Epithelial cell of esophagus (primary cell): ENCODE measurements at regions not wholly inside any gene's neighbourhood (a gene's known extent, or its start where the extent isn't known, plus 50 kb on each side); places are given as distances from the start of the nearest gene placed in this dataset.
"Not testable (repeated sequence)": the region's sequence is repeated elsewhere in the genome, so short reads cannot be mapped to it uniquely, and the experiment has no call there.

Experiments used
- DNase-seq: peaks from one replicate; pipeline ENCODE4 v3.0.0; 2010; ENCODE audit warnings: low read depth
- H3K4me3 ChIP-seq: 2 replicates; pipeline ENCODE4 v1.5.1; 2011; ENCODE audit warnings: mild to moderate bottlenecking, low read length, control low read depth
- TF ChIP-seq, protein P1 (sequence below): IDR thresholded peaks from 2 replicates; pipeline ENCODE4 v1.5.1; 2011; ENCODE audit warnings: low read depth, mild to moderate bottlenecking, low read length, control low read depth, inconsistent platforms; ENCODE audit not compliant: insufficient read depth; ENCODE audit errors: missing control alignments

DNA sequence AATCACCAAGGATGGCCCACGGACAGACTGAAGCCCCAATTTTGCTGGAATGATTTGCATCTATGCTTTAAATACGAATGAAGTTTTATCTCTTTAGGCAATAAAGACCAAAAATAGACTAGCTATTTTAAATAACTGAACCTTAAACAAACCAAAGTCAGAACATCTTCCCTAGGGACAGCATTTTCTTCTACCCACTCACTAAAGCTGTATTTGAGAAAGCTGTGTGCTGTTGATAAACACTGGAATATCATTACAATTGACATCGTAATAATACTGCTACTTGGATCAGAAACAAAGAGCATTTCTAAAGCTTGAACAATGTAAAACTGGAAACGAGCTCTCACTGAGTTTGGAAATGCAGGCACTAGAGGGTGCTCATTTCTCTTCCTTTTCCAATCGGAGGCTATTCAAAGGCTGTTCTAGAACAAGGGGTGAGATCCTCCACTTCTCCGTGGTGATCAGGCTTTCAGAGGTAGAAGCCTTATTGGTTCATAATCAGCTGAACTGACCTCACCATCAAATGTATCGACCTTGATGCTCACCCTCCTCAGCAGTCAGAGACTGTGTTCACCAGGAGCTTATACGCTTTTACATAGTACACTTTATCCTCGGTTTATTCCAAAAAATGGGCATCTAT is 225.3 kb upstream of the PRSS1 start:
- H3K4me3 ChIP-seq = no peak overlapping the region
- TF ChIP-seq, protein P1, sequence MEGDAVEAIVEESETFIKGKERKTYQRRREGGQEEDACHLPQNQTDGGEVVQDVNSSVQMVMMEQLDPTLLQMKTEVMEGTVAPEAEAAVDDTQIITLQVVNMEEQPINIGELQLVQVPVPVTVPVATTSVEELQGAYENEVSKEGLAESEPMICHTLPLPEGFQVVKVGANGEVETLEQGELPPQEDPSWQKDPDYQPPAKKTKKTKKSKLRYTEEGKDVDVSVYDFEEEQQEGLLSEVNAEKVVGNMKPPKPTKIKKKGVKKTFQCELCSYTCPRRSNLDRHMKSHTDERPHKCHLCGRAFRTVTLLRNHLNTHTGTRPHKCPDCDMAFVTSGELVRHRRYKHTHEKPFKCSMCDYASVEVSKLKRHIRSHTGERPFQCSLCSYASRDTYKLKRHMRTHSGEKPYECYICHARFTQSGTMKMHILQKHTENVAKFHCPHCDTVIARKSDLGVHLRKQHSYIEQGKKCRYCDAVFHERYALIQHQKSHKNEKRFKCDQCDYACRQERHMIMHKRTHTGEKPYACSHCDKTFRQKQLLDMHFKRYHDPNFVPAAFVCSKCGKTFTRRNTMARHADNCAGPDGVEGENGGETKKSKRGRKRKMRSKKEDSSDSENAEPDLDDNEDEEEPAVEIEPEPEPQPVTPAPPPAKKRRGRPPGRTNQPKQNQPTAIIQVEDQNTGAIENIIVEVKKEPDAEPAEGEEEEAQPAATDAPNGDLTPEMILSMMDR = peak; percentile 29
- DNase-seq = no peak

DNA sequence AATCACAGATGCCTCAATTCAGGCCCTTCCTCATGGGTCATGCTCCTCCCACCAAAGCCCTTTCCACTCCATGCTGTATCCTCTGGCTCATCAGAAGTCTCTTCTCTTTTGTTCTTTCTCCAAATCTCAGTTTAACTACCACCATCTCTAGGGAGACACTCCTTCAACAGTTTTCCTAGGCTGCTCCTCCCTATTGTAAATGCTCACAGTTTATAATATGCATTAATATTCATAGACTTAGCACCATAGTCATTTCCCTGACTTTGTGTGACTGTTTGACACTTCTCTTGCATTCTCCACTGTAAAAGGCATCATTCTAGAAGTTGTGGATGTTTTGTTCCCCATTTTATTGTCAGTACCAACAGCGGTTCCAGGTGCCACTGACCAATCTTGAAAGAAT is 226.5 kb upstream of the PRSS1 start:
- TF ChIP-seq, protein P1 = no peak
- no peak overlapping the region for H3K4me3 ChIP-seq
- no peak for DNase-seq

DNA sequence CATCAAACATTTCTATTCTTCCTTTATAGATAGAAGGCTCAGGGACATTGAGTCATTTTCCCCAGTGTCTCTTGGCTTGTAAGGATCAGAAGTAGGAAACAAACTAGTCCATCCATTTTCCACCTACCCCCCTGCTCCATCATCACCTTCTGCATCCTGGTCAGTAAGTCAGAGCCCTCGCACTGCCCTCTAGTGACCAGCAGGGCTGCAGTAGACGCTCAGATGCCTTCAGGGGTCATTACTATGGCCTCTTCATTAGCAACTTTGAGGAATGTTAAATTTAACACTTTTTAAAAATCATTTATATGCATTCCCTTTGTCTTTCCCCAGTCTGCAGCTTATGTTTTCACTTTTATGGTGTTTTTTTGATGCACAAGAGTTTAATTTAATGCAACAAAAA is 228.4 kb upstream of the PRSS1 start:
- peak; percentile 25 for DNase-seq
- H3K4me3 ChIP-seq = not testable (repeated sequence)
- TF ChIP-seq, protein P1 = peak; percentile 41

DNA sequence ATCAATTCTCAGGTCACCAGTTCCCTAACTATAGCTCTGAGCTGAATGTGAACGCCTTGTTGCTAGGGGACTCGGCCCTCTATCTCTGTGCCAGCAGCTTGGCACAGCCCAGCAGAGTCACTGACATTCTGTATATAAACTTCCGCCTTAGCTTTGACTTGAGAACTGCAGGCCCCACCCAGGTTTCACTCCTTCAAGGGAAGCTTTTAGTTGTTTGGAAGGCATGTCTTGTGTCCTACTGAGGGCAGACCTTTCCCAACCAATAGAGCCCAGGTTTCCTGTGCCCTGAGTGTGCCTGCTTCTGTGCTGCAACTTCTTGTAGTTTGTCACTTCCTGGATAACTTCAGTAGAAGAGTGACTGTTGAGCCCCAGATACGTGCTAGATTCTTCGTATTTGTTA is 228.8 kb upstream of the PRSS1 start:
- peak; percentile 47 for DNase-seq
- H3K4me3 ChIP-seq = not testable (repeated sequence)

DNA sequence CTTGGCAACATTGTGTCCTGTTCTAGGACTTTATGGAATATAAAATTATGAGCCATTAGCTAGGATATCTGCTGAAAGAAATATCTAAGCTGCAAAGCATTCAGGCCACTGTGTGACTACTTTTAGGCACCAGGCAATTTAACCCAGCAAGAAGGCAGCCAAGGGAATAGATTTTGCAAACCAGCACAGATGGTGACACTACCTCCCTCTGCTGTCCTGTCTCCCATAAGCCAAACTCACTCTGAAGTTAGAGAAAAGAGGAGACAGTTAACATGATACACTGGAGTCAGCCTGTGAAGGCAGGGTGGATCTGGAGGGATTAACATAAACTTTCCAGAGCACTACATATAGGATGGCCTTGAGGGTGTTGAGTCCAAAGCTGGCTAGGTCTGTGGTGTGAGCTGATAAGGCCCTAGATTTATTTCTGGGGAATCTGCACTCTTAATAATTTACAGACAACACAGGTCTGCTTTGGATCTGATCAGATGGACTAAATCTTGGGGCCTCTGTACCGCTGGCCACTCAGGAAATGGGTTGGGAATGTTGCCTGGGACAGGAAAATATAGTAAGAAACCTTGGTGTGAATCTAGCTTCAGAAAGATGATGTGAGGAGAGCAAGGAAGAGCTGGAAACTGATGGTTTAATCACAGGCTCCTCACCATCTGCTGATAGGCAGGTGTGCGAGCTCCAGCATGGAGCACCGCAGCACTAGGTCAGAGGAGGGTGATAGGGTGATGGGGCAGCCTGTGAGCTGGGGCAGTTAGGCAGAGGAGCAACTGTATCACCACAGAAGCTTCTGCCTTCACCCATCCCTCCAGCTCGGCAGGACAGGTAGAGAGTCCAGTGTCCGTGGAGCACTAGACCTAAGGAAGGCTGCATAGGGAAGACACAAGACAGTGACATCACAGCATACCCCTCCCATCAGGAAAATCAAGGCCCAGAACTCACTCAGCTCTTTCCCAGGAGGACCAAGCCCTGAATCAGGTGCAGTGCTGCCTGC is 229.9 kb upstream of the PRSS1 start:
- TF ChIP-seq, protein P1 = peak; percentile 10
- DNase-seq = no peak
- H3K4me3 ChIP-seq = no peak overlapping the region

DNA sequence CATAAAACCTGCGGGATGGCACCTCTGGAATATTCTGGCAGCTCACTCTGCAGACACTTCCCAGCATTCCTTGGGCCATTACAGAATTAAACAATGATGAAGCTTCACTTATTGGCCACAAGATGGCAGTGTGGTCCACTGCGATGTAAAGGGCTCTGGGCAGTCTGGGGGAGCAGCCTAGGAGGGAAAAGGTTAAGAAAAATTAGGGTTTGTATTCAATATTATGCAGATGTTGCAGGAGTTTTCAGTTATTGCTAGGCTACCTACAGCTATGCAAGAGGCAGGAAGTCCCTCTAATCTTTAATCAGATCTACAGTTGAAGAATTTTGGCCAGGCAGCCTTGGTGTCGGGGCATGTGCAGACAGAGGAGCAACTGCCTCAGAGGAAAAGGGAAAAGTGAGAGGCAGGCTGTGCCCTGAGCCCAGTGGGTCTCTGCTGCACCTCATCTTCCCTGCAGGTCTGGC is 233.2 kb upstream of the PRSS1 start:
- TF ChIP-seq, protein P1 = peak; percentile 84
- no peak overlapping the region for H3K4me3 ChIP-seq
- DNase-seq = peak; percentile 77

DNA sequence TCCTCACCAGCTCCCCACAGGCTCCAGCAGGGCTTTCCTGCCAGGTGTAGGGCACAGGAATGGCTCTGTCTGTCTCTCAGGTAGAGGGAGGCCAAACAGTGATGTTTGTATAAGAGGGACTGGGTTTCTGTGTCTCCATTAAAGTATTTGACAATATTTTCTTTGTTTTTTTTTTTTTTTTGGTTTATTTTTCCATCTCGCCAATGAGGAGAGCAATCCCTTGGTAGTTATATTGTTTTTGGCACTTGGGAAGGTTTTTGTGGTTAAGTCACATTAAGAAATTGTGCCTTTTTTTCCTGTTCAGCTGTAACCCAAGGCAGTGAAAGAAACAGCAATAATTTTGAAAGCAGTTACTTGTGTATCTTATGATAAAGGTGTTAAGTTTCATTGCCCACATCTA is 234.6 kb upstream of the PRSS1 start:
- H3K4me3 ChIP-seq, DNase-seq: not testable (repeated sequence)
